GM18511 (cell line): ENCODE measurements at regions not wholly inside any gene's neighbourhood (a gene's known extent, or its start where the extent isn't known, plus 50 kb on each side); places are given as distances from the start of the nearest gene placed in this dataset.
"Not testable (repeated sequence)": the region's sequence is repeated elsewhere in the genome, so short reads cannot be mapped to it uniquely, and the experiment has no call there.

Experiments used
- ATAC-seq: cut with Tn5 transposase; IDR thresholded peaks from one replicate; pipeline ENCODE4 v1.9.1; 2021; ENCODE audit warnings: mild to moderate bottlenecking, moderate library complexity; ENCODE audit not compliant: unreplicated experiment

GRCh38 chr14:106657460-106657859, 1131.1 kb downstream of the TMEM121 start:
- no peak for ATAC-seq

DNA sequence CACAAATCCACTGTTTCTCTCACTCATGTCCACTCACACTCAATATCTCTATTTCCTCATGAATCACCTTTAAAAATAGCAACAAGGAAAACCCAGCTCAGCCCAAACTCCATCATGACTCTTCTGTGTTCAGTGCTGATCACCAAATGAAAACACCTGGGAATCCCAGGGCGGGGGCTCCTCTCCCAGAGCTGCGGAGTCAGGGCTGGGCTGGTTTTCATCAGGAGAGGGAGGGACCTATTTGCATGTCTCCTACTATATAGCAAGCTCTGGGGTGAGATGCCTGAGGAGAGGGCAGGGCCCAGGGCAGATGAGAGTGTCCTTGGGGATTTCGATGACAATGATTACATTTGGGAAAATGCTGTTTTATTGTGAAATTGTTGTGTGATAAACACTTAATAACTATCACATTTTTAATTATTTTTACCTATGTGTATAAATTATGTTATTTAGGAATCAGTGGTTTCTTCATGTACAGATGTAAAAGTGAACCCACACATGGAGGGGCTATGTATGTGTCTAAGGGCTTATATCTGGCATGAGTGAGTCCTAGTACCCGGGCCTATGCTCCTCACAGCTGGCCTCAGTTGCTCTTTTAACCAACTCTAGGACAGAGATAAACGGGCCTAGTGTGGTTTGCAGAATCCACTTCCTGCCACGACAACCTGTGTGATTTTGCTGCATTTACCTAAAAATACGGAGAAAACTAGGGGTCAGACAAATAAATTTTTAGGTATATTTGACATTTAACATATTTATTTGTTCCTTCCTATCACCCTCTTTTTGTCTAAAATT, 1131.9 kb downstream of the TMEM121 start:
- ATAC-seq = not testable (repeated sequence)

- ATAC-seq = not testable (repeated sequence)
Measured at GRCh38 chr14:106661561-106661960, 1135.2 kb downstream of the TMEM121 start.

- ATAC-seq = no peak
Measured at GRCh38 chr14:106662936-106663550, 1136.7 kb downstream of the TMEM121 start.

- ATAC-seq = peak; percentile 57
Measured at GRCh38 chr14:106663805-106664410, 1137.5 kb downstream of the TMEM121 start.

DNA sequence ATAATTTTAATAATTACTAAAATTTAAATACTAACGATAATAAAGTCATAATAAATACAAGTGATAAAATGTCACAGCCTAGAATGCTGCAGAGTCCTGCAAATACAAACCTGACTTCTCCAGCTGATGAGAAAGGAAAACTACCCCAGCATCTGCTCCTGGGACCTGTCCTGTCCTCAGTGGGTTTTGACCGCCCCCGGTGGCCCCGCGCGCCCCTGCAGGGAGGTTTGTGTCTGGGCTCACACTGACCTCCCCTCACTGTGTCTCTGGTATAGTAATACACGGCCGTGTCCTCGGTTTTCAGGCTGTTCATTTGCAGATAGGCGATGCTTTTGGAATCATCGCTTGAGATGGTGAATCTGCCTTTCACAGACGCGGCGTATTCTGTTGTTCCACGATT, 1139.4 kb downstream of the TMEM121 start:
- ATAC-seq = no peak

DNA sequence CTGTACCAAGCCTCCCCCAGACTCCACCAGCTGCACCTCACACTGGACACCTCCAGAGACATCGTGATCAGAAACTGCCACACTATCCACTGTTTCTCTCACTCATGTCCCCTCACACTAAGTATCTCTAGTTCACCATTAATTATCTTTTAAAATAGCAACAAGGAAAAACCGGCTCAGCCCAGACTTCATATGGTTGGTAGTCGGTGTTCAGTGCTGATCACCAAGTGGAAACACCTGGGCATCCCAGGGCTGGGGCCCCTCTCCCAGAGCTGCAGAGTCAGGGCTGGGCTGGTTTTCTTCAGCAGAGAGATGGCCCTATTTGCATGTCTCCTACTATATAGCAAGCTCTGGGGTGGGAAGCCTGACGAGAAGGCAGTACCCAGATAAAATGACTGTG, 1140.0 kb downstream of the TMEM121 start:
- no peak for ATAC-seq

DNA sequence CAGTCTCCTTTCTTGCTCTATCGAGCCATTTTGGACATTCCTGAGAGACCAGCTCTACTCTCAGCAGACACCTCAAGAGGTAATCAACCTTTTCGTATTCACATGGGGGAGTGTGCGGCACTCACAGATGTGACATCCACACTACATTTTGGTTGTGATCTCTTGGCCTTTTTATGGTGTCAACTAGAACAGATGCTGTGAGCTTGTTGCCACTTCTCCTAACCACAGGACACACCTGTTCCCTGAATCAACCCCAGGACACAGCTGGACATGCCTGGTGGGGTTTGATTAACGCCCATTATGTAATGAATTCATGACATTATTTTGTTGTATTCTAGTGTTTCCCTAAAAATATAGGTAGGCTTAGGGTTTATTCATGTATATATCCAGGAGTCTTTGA, 1143.6 kb downstream of the TMEM121 start:
- no peak for ATAC-seq

DNA sequence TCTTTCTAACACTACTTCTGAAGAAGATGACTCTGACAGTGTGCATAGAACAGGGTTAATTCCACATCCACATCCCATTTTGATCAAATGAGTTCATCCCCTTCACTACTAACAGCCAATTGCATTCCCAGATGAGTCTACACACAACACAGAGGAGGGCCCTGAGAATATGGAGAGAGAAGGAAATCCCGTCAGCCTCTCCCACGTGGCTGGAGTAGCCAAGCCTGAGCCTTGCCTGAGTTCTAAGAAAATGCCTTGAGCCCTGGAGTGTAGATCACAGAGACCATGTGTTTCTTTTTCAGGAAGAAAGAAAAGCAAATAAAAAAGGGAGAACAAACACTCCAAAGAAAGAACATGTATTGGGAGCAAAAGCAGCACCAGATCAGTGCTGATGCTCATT, 1147.7 kb downstream of the TMEM121 start:
- ATAC-seq = not testable (repeated sequence)

GRCh38 chr14:106674509-106675125, 1148.2 kb downstream of the TMEM121 start:
- ATAC-seq = not testable (repeated sequence)

DNA sequence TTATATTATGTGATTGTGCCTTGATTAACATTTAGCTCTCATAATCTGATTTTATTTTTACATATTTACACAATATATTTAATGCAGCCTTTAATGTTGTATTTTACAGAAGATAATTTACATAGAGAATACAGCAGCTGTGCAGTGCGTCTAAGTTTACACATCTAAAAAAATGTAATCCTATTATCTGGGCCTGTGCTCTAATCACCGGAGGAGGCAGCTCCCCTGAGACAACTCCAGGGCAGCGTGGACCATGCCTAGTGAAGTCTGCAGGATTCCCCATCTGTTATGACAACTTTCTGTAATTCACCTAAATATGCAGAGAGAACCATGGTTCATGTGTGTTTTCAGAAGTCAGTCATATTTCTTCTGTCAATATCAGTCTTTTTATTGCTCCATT, 1149.3 kb downstream of the TMEM121 start:
- not testable (repeated sequence) for ATAC-seq

GRCh38 chr14:106679776-106680175, 1153.4 kb downstream of the TMEM121 start:
- no peak for ATAC-seq

DNA sequence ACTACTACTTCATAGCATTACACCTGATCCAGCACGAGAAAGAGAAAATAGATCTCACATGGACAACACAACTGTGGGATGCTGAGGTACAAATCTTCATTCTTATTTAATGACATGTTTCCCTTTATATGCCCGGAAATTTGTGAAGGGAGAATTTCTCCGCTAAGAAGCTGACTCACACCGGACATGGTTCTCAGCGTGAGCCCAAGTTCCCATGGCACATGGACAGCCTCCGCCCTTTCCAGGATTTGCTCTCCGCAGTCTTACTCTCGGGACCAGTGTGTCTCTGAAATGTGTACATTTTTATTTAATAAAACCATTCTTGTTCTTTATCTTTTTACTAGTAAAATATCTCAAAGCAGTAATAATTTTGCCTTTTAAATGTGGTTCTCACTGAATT, 1154.8 kb downstream of the TMEM121 start:
- no peak for ATAC-seq

DNA sequence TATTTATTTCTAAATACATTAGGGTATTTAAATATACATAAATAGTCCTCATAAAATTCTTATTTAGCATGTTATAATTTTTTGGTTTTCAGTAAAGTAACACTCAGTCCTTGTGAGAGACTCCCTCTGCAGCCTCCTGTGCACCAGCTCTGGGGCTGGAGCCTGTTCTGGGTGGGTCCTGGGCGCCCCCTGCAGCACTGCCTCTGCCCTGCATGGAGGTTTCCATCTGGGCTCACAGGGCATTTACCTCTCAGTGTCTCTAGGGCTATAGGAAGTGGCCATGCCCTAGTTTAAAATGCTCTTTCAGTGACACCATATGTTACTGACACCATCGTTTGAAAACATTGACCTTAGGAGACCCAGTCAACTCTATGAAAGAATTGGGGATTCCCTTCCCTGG, 1155.2 kb downstream of the TMEM121 start:
- ATAC-seq = no peak

- ATAC-seq = no peak
Measured at GRCh38 chr14:106683631-106684030, 1157.2 kb downstream of the TMEM121 start.

GRCh38 chr14:106686533-106686932, 1160.2 kb downstream of the TMEM121 start:
- no peak for ATAC-seq

DNA sequence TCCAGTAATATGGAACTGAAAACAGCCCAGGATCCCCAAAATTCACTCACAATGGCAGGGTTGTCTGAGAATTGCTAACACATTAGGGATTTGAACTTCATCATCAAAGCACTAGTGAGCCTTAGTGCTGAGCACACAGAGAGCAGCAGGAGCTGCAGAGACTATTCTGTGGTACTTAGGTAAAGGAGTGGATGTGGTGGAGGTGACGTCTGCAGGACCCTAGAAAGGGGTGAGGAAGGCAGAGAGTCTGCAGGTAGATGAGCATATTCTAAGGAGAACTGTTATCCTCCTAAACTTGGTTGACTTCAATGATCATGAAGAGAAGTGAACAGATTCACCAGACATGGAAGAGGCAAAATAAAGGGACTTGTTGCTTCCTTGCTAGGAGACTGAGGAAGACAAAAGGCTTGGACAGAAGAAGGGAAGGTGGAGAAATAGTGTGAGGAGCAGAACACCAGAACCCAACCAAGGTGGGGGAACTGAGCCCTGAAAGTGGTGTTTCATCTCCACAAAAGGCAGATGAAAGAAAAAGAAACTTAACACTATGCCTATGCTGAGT, 1164.0 kb downstream of the TMEM121 start:
- ATAC-seq = no peak

DNA sequence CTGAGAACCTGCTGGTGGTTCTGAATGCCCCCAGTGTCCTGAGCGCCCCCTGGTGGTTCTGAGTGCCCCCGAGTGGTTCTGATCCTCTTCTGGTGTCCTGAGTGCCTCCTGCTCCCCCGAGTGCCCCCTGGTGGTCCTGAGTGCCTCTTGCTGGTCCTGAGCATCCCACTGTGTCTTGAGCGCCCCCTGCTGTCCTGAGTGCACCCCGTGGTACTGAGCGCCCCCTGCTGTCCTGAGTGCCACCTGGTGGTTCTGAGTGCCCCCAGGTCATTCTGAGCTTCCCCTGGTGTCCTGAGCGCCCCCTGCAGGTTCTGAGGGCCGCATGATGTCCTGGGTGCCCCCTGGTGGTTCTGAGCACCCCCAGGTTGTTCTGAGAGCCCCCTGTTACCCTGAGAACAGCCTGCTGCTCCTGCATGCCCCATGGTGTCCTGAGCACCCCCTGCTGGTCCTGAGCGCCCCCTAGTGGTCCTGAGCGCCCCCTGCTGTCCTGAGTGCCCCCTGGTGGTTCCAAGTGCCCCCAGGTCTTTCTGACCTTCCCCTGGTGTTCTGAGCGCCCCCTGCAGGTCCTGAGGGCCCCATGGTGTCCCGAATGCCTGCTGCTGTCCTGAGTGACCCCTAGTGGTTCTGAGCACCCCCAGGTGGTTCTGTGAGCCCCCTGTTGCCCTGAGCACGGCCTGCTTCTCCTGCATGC, 1165.4 kb downstream of the TMEM121 start:
- peak; percentile 67 for ATAC-seq

- ATAC-seq = peak; percentile 56
Measured at GRCh38 chr14:106694638-106695393, 1168.4 kb downstream of the TMEM121 start.
